Stimulated activated naive CD8-positive, alpha-beta T cell treated with anti-CD3 and anti-CD28 coated beads, Interleukin-15, Interleukin-2, amounts not matched to agents 100 U/mL and 50 U/mL, for 24 hours (primary cell): ENCODE measurements at regions not wholly inside any gene's neighbourhood (a gene's known extent, or its start where the extent isn't known, plus 50 kb on each side); places are given as distances from the start of the nearest gene placed in this dataset.
"Not testable (repeated sequence)": the region's sequence is repeated elsewhere in the genome, so short reads cannot be mapped to it uniquely, and the experiment has no call there.

Experiments
- ATAC-seq: fragments of 150-1000 bp; cut with Tn5 transposase; one replicate; pipeline ENCODE4 v1.10.0; 2021
- DNase-seq: peaks from one replicate; pipeline ENCODE4 v3.0.0; 2021

- DNase-seq (no peak), ATAC-seq (no peak)
These were observed 459.3 kb upstream of the SGO1 start for GRCh38 chr3:20645340-20645739.

- no peak for ATAC-seq
- DNase-seq: no peak
These were observed 451.7 kb upstream of the SGO1 start for GRCh38 chr3:20637729-20638128.

- ATAC-seq (no peak), DNase-seq (no peak)
These were observed 436.3 kb upstream of the SGO1 start for GRCh38 chr3:20622304-20622703.

GRCh38 chr3:20618621-20619020 is 432.6 kb upstream of the SGO1 start:
- not testable (repeated sequence) for ATAC-seq, DNase-seq

- not testable (repeated sequence) for DNase-seq, ATAC-seq
These were observed 432.2 kb upstream of the SGO1 start for GRCh38 chr3:20618181-20618580.

- ATAC-seq, DNase-seq: not testable (repeated sequence)
These were observed 430.0 kb upstream of the SGO1 start for GRCh38 chr3:20615982-20616381.

GRCh38 chr3:20608054-20608738 is 422.2 kb upstream of the SGO1 start:
- DNase-seq (no peak), ATAC-seq (no peak)

GRCh38 chr3:20604659-20605058 is 418.7 kb upstream of the SGO1 start:
- no peak for ATAC-seq
- no peak for DNase-seq

- ATAC-seq (no peak), DNase-seq (no peak)
These were observed 403.3 kb upstream of the SGO1 start for GRCh38 chr3:20589275-20589674.

GRCh38 chr3:20588781-20589180 is 402.8 kb upstream of the SGO1 start:
- ATAC-seq: no peak
- no peak for DNase-seq

GRCh38 chr3:20583648-20584047 is 397.6 kb upstream of the SGO1 start:
- ATAC-seq (no peak), DNase-seq (no peak)

- ATAC-seq (no peak), DNase-seq (no peak)
These were observed 390.2 kb upstream of the SGO1 start for GRCh38 chr3:20576228-20576627.

GRCh38 chr3:20575146-20575545 is 389.1 kb upstream of the SGO1 start:
- DNase-seq: no peak
- no peak for ATAC-seq

- ATAC-seq (no peak), DNase-seq (no peak)
These were observed 388.7 kb upstream of the SGO1 start for GRCh38 chr3:20574746-20575145.

- ATAC-seq: no peak
- DNase-seq: no peak
These were observed 387.2 kb upstream of the SGO1 start for GRCh38 chr3:20573175-20573574.

- DNase-seq: no peak
- ATAC-seq: no peak
These were observed 386.5 kb upstream of the SGO1 start for GRCh38 chr3:20572473-20572872.

GRCh38 chr3:20569310-20569709 is 383.3 kb upstream of the SGO1 start:
- DNase-seq (no peak), ATAC-seq (no peak)

- ATAC-seq (no peak), DNase-seq (no peak)
These were observed 379.0 kb upstream of the SGO1 start for GRCh38 chr3:20564966-20565365.

- no peak for ATAC-seq
- no peak for DNase-seq
These were observed 378.0 kb upstream of the SGO1 start for GRCh38 chr3:20563985-20564384.

GRCh38 chr3:20563251-20563650 is 377.2 kb upstream of the SGO1 start:
- no peak for DNase-seq

GRCh38 chr3:20561166-20561565 is 375.2 kb upstream of the SGO1 start:
- DNase-seq: no peak
- no peak for ATAC-seq

More at GRCh38 chr3:20563251-20563650, 377.2 kb upstream of the SGO1 start:
- no peak for ATAC-seq

GRCh38 chr3:20560446-20560845 is 374.4 kb upstream of the SGO1 start:
- not testable (repeated sequence) for DNase-seq, ATAC-seq

GRCh38 chr3:20558161-20558560 is 372.2 kb upstream of the SGO1 start:
- ATAC-seq: no peak
- DNase-seq: no peak

- ATAC-seq: no peak
These were observed 370.7 kb upstream of the SGO1 start for GRCh38 chr3:20556661-20557060.

More at GRCh38 chr3:20556661-20557060, 370.7 kb upstream of the SGO1 start:
- DNase-seq: no peak
